ENCODE measurements at regions not wholly inside any gene's neighbourhood (a gene's known extent, or its start where the extent isn't known, plus 50 kb on each side); places are given as distances from the start of the nearest gene placed in this dataset.

DNA sequence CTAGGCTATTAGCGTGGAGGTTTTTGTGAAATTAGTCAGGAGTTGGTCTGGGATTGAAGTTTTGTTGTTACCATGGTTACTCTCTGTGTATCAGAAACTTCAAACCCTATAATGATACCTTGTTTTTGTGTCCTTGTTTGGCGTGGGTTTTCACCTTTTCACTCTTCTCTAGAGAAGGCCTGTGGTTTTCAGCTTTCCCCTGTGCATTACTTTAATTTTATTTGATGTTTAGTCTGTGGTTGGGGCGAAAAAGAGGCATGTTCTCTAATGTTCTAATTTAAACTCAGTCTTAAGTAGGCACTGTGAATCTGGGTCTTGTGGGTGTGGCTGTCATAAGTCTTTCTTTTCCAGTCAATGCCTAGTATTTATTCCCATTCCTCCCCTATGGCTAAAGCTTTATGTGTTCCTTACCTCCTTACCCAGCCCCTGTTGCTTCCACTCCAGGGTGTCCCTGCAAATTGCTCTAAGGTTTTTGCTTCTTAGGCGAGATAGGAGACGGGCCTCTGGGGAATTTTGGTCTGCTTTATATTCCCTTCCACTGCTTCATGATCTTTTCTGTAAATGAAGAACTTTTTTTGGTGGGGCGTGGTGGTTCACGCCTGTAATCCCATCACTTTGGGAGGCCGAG is 125.1 kb upstream of the XIST start:
- TF ChIP-seq, protein P1, sequence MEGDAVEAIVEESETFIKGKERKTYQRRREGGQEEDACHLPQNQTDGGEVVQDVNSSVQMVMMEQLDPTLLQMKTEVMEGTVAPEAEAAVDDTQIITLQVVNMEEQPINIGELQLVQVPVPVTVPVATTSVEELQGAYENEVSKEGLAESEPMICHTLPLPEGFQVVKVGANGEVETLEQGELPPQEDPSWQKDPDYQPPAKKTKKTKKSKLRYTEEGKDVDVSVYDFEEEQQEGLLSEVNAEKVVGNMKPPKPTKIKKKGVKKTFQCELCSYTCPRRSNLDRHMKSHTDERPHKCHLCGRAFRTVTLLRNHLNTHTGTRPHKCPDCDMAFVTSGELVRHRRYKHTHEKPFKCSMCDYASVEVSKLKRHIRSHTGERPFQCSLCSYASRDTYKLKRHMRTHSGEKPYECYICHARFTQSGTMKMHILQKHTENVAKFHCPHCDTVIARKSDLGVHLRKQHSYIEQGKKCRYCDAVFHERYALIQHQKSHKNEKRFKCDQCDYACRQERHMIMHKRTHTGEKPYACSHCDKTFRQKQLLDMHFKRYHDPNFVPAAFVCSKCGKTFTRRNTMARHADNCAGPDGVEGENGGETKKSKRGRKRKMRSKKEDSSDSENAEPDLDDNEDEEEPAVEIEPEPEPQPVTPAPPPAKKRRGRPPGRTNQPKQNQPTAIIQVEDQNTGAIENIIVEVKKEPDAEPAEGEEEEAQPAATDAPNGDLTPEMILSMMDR (IDR thresholded peaks at IDR 0.05; ENCODE audit: insufficient read depth, low read depth, low read length): no peak
- TF ChIP-seq EZH2 (IDR thresholded peaks at IDR 0.05; ENCODE audit: insufficient read depth, low read length): no peak
